ENCODE measurements at regions not wholly inside any gene's neighbourhood (a gene's known extent, or its start where the extent isn't known, plus 50 kb on each side); places are given as distances from the start of the nearest gene placed in this dataset.

DNA sequence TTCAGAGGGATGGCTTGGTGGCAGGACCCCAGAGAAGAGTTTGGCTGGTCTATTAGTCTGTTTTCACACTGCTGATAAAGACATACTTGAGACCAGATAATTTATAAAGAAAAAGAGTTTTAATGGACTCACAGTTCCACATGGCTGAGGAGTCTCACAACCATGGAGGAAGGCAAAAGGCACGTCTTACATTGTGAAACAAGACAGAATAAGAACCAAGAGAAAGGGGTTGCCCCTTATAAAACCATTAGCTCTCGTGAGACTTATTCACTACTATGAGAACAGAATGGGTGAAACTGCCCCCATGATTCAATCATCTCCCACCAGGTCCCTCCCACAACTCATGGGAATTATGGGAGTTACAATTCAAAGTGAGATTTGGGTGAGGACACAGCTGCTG, 78.5 kb upstream of the SSTR1 start:
- no peaks in the 10 kb centered on the region for H3K36me3 ChIP-seq (ENCODE audit: insufficient read depth, low read length)
- no peaks in the 10 kb centered on the region for H3K79me2 ChIP-seq (replicated peaks; ENCODE audit: insufficient read depth, low read length)
- no peak overlapping the region for H3K4me3 ChIP-seq (ENCODE audit: low read length)
- no peak for TF ChIP-seq RAD21 (conservative IDR thresholded peaks at IDR 0.05)
- no peaks in the 10 kb centered on the region for H3K27me3 ChIP-seq (ENCODE audit: insufficient read depth, low read depth, low read length)
- no peak overlapping the region for H3K27ac ChIP-seq (ENCODE audit: low read length)
- H2AFZ ChIP-seq (ENCODE audit: low read depth, low read length) = no peak overlapping the region
- no peak overlapping the region for H3K4me2 ChIP-seq (ENCODE audit: low read length)
- H3K9me2 ChIP-seq (ENCODE audit: insufficient read depth, low read length) = no peaks in the 10 kb centered on the region
- no peaks in the 10 kb centered on the region for H3F3A ChIP-seq (ENCODE audit: insufficient read depth, low read length, poor library complexity, severe bottlenecking)
- H3K9me3 ChIP-seq (ENCODE audit: low read length) = no peaks in the 10 kb centered on the region
- H4K20me1 ChIP-seq (ENCODE audit: insufficient read depth) = no peaks in the 10 kb centered on the region
- no peak overlapping the region for H3K9ac ChIP-seq (ENCODE audit: low read length)

DNA sequence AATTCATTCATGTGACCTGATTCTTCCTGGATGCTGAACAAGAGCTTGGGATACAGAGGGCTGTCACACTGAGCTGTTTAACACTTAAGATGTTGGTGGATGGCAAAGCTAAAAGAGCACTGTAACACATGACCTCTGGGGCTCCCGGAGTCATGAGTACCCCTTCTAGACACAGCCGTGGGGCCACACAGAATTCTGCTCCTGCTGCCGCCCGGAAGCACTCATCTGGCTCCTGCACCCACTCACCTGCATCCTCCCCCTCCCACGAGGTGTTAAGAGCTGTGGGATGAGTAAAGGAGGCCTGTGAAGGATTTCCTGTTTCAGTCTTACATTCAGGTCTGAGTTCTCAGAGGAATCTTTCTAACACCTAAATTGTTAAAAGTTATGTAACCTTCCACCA, 78.0 kb upstream of the SSTR1 start:
- Histone ChIP-seq H3K9ac (ENCODE audit: low read length) (no peak overlapping the region), H3F3A (ENCODE audit: insufficient read depth, low read length, poor library complexity, severe bottlenecking) (no peaks in the 10 kb centered on the region), H3K36me3 (ENCODE audit: insufficient read depth, low read length) (no peaks in the 10 kb centered on the region), H4K20me1 (ENCODE audit: insufficient read depth) (no peaks in the 10 kb centered on the region), H3K4me3 (ENCODE audit: low read length) (no peak overlapping the region), H3K27me3 (ENCODE audit: insufficient read depth, low read depth, low read length) (no peaks in the 10 kb centered on the region), H3K79me2 (replicated peaks; ENCODE audit: insufficient read depth, low read length) (no peaks in the 10 kb centered on the region), H2AFZ (ENCODE audit: low read depth, low read length) (no peak overlapping the region), H3K9me2 (ENCODE audit: insufficient read depth, low read length) (no peaks in the 10 kb centered on the region), H3K27ac (ENCODE audit: low read length) (no peak overlapping the region), H3K9me3 (ENCODE audit: low read length) (no peaks in the 10 kb centered on the region), H3K4me2 (ENCODE audit: low read length) (no peak overlapping the region)
- no peak for TF ChIP-seq POLR2AphosphoS5 (IDR thresholded peaks at IDR 0.05)
- no peak for TF ChIP-seq MXI1 (conservative IDR thresholded peaks at IDR 0.05; ENCODE audit: poor library complexity, severe bottlenecking)
- TF ChIP-seq EZH2 (IDR thresholded peaks at IDR 0.05; ENCODE audit: borderline replicate concordance, insufficient read depth, low read length, poor library complexity, severe bottlenecking) = no peak
- TF ChIP-seq SMC3 (conservative IDR thresholded peaks at IDR 0.05; ENCODE audit: poor library complexity) = no peak
- TF ChIP-seq REST (IDR thresholded peaks at IDR 0.05; ENCODE audit: borderline replicate concordance) = no peak
- TF ChIP-seq, protein P1, sequence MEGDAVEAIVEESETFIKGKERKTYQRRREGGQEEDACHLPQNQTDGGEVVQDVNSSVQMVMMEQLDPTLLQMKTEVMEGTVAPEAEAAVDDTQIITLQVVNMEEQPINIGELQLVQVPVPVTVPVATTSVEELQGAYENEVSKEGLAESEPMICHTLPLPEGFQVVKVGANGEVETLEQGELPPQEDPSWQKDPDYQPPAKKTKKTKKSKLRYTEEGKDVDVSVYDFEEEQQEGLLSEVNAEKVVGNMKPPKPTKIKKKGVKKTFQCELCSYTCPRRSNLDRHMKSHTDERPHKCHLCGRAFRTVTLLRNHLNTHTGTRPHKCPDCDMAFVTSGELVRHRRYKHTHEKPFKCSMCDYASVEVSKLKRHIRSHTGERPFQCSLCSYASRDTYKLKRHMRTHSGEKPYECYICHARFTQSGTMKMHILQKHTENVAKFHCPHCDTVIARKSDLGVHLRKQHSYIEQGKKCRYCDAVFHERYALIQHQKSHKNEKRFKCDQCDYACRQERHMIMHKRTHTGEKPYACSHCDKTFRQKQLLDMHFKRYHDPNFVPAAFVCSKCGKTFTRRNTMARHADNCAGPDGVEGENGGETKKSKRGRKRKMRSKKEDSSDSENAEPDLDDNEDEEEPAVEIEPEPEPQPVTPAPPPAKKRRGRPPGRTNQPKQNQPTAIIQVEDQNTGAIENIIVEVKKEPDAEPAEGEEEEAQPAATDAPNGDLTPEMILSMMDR (IDR thresholded peaks at IDR 0.05; ENCODE audit: poor library complexity, severe bottlenecking) = no peak
- TF ChIP-seq RAD21 (conservative IDR thresholded peaks at IDR 0.05) = no peak

DNA sequence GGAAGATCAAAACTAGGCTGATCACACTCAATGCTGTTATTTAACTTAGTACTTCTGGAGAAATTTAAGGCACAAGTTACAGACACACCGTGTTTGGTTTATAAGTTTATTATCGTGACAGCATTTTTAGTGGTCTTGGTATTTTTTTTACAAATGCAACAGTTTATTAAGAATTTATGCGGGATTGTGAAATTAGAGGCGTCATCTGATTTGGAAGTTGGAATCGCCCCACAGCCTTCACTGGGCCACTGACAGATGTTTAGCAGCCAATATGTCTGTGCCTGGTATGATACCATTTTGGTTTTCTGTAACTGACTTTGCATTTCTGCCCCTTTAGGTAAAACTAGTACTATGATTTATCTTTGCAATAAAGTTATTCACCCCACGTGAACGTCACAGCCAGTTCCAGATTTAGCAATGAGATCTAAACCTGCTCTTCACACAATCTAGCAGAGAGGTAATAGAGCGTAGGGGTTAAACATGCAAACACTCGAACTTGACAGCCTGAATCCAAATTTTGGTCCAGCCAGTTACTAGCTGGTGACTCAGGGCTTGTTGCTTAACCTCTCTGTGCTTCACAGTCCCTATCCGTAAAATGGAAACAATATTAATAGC, 73.2 kb upstream of the SSTR1 start:
- Histone ChIP-seq H3K4me3 (ENCODE audit: low read length) (no peak overlapping the region), H3K9me3 (ENCODE audit: low read length) (no peaks in the 10 kb centered on the region), H4K20me1 (ENCODE audit: insufficient read depth) (no peaks in the 10 kb centered on the region), H3K4me2 (ENCODE audit: low read length) (no peak overlapping the region), H3K79me2 (replicated peaks; ENCODE audit: insufficient read depth, low read length) (no peaks in the 10 kb centered on the region), H3F3A (ENCODE audit: insufficient read depth, low read length, poor library complexity, severe bottlenecking) (no peaks in the 10 kb centered on the region), H3K27ac (ENCODE audit: low read length) (no peak overlapping the region), H3K27me3 (ENCODE audit: insufficient read depth, low read depth, low read length) (no peaks in the 10 kb centered on the region), H3K36me3 (ENCODE audit: insufficient read depth, low read length) (no peaks in the 10 kb centered on the region), H2AFZ (ENCODE audit: low read depth, low read length) (no peak overlapping the region), H3K9ac (ENCODE audit: low read length) (no peak overlapping the region), H3K9me2 (ENCODE audit: insufficient read depth, low read length) (no peaks in the 10 kb centered on the region)
- TF ChIP-seq EZH2 (IDR thresholded peaks at IDR 0.05; ENCODE audit: borderline replicate concordance, insufficient read depth, low read length, poor library complexity, severe bottlenecking) (no peak), TAF1 (IDR thresholded peaks at IDR 0.05; ENCODE audit: low read depth) (no peak)

Data from neural cell (in vitro differentiated cells).